HG03521 (cell line): ENCODE measurements at regions not wholly inside any gene's neighbourhood (a gene's known extent, or its start where the extent isn't known, plus 50 kb on each side); places are given as distances from the start of the nearest gene placed in this dataset.
"Not testable (repeated sequence)": the region's sequence is repeated elsewhere in the genome, so short reads cannot be mapped to it uniquely, and the experiment has no call there.

ENCODE experiments used
- ATAC-seq: cut with Tn5 transposase; IDR thresholded peaks from one replicate; pipeline ENCODE4 v1.9.1; 2021; ENCODE audit warnings: mild to moderate bottlenecking, moderate library complexity; ENCODE audit not compliant: unreplicated experiment

DNA sequence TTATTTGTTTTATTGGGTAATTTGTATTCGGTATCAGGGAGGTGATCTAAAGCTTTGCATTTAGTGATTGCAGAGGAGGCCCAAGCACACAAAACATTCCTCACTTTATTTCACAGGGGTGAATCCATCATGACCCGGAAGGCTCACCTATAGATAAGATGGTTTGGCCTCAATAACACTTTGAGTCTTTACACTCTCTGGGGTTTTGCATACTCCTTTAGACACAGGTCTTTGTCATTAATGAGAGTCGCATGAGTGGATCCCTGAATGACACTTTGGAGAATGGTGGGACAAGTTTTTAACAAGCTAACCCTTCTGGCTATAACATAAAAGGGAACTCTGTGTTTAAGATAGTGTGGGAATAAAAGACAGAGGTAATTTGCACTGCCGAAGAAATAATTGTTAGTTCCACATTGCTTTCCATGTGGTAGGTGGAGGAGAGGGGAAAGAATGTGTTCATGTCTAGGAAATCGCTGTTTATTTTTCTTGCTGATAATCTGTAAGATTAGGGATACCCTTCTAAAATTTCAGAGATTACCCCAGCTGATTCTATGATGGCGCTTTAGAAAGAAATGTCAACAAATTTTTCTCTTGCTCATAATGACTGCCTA is 455.8 kb downstream of the TFEC start:
- ATAC-seq: no peak

DNA sequence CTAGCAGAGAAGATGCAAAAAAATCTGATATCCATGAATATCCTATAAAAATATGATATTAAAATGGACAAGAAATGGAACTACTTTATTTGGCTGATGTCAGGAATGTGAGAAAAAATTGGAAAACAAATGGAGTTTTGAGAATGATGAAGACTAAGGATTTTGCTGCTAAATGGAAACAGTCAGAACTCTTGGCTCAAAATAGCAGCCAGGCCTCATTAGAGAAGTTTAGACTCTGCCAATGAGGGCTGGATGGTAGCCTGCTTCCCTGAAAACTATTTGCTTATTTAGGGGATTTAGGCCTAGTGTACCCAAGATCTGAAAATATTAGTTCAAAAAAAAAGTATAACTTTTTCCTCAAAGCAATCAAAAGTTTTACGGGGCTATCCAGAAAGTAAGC is 458.5 kb downstream of the TFEC start:
- no peak for ATAC-seq

DNA sequence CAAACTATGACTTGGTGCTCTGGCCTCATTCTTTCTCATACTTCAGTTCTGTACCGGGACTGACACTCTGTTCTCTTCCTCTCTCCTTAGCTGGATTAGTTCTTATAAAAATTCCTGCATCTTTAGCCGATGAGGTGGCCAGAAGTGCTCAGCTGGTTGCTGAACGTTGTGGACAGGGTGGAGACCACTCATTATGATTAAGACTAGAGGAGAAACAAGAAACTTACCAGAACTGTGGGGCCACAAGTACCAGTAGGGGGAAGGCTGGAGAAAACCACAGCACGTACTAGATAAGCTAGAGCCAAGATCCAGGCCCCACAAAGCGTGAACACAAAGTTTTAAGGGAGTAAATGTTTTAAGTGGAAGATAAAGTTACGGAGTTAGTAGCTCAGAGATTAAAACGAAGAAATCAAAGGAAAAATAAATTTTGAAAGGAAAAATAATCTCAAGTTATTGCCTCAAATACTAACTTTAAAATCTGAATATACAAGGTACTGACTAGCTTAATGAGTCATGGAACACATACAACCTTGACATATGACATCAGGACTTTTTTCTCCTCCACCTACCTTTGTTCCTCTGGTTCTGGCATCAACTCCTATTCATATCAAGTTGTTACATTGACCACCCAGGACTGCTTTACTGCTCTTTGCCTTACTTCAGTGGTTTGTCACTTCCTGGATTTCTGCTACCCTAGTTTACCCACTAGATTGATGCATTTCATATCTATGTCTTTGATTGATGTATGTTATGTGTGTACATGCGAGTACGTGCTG is 469.0 kb downstream of the TFEC start:
- ATAC-seq: no peak

DNA sequence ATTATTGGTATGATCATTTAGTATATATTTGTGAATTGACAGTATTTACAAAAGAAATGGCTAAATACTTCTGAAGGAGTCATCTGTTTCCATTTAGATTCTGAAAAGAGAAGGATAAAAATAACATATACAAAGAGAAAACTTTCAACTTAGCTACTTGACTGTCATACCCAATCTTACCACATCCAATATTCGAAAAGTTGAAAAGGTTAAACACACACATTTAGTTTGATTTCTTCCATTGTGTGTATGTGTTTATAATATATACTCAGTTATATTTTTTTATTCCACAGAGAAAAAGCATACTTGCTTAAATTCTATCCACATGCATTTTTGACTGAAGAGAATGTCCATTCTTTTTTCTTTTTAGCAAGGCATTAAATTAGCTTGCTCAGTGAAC is 470.7 kb downstream of the TFEC start:
- no peak for ATAC-seq

DNA sequence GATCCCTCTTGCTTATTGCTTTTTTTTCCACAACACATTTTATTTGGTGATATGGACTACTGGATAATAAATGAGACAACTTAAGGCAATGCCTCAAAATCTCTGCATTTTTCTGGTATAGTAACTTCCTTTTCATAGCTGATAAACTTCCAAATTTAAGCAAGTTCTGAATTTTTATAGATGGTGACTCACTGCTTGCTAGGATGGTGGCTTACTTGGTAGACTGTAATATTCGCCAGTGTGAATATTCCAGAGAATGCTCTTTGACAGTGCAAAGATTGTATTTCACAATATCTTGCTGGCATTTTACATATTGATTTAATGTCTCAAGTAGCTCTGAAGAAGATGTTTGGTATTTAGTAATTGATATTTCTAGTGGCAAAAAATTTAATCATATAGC is 472.4 kb downstream of the TFEC start:
- no peak for ATAC-seq

DNA sequence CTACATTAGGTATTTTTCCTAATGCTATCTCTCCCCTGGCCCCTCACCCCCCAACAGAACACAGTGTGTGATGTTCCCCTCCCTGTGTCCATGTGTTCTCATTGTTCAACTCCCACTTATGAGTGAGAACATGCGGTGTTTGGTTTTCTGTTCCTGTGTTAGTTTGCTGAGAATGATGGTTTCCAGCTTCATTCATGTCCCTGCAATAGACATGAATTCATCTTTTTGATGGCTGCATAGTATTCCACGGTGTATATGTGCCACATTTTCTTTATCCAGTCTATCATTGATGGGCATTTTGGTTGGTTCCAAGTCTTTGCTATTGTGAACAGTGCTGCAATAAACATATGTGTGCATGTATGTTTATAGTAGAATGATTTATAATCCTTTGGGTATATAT is 473.3 kb downstream of the TFEC start:
- ATAC-seq: not testable (repeated sequence)

DNA sequence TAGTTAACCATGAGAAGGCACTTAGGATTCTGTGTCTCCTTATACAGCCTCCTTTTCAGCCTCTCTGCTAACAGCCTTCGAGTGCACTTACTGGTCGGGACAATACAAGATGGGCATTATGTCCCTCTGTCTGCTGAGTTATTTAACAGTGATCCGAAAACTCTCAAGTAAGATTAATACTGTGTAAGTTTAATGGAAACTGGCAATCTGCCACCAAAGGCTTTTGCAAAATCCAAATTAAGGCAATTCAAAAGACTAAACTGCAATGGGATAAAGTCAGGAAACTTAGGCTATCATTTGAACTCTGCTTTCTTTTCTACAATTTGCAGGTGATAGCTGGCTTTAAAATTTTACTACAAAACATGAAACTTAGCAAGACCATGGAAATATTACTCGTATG is 477.8 kb downstream of the TFEC start:
- no peak for ATAC-seq

DNA sequence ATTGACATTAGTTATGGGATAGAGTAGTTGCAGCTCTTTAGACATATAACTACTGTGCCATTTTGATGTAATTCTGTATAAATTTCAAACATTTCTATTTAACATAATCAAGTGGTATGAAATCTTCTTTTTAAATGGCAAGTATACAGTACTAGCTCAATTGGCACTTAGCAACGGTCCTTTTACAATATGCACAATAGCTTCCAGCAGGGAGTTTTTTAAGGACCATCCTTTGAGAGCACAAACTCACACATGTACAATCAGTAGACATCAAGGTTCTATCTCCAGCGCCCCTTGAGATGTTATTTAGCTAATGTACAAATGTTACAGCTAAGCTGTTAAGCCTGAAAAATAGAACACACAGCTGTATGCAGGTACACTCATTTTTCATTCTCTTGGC is 480.7 kb downstream of the TFEC start:
- ATAC-seq: no peak

DNA sequence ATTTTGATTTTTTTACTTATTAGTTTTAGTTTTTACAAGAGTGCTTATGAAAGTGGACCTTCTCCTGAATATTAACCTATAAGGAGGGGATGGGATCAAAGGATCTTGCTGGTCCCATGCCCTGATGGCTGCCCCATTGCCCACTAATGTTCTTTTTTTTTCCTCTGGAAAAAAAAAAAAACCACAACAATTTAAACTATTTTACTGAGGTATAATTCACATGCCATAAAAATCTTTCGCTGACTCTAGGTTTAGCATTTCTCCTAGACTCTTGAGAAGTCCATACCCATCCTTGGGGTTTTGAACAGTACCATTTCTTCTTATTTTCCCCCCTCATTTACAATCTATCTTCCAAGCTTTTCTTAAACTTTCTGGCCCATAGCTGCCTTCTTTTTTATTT is 481.8 kb downstream of the TFEC start:
- no peak for ATAC-seq

DNA sequence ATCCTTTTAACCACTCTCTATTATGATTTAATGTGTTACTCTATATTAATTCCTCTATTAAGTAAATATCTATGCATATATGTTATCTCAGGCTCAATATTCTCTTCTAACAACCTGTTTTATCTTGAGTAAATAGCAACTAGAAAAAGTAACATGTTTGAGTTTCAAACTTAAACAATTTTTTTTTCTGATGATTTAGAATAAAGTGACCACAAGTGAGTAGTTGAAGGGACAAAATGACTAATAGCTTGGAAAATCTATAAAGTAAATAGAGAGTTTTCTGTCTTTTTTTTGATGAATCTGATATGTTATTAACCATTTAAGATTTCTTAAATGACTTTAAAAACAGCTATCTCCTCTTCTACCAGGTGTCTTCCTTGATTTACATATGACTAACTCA is 483.8 kb downstream of the TFEC start:
- no peak for ATAC-seq

DNA sequence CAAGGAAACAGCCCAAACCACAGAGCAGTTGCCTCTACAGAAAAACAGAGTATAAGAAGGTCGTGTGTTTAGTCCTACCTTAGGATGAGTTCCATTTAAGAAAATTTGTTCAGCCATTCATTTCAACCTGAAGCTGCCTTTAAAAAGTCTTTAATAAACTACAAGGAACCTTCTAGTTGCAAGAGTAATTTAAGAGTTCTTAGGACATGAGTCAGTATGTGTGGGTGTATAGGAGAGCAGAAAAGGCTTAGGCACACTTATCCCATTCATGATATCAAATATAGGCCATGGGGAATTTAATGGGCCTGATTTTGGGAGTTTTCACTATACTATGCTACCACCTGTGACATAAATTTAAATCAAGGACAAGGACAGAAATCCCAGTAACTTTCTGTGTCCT is 496.8 kb downstream of the TFEC start:
- ATAC-seq: no peak

DNA sequence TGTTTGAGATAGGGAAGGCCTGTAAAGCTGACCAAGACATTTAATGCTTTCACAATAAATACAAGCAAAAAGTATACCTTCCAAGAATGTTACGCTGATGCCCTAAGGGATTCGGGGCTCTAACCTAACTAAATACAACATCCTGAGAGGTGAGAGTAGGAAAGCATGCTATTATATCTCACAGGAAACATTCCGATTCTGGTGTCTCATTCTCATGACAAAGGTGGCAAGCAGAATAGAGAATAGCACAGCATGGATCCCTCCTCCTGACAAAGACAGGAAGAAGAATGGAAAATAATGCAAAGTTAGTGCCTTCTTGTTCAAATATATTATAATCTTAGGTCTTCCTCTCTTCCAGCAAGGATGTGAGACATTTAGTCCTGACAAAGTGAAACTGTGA is 504.3 kb downstream of the TFEC start:
- ATAC-seq: no peak

DNA sequence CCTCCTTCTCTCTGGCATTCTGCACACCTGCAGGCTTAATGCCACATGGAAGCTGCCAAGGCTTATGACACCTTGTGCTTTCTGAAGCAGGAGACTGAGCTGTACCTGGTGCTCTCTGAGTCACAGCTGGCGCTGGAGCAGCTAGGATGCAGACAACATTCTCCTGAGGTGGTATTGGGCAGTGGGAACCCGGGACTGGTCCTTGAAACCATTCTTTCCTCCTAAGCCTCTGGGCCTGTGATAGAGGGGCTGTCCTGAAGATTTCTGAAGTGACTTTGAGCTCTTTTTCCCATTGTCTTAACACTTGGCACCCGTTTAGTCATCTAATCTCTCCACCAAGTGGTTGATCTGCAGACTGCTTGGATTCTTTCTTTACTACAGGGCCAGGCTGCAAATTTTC is 508.4 kb downstream of the TFEC start:
- ATAC-seq: no peak

DNA sequence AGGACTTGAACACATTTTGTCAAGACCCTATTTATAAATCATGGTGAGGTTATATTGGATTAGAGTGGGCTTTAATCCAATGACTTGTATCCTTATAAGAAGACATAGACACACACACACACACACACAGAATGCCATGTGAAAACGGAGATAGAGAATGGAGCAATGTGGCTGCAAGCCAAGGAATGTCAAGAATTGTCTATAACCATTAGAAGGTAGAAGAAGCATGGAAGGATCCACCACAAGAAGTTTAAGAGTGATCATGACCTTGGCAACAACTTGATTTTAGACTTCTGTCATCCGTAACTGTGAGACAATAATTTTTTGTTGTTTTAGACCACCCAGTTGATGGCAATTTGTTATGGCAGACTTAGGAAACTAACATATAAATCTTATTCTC is 514.2 kb downstream of the TFEC start:
- ATAC-seq: no peak

DNA sequence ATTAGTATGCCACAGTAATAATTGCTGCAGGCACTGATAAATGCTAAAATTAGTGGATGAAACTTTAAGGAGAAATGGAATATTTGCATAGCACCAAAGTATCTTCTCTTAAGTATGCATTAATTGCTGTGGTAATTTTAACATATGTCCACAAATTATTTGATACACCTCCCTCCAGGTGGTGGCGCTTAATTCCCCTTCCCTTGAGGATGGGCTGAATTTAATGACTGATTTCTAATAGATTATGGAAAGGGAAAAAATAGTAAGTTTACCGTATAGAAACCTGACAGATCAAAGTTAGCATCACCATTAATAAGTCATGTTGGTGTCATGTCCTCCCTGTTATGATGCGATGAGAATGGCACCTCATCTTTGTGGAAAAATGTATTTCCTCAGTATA is 519.2 kb downstream of the TFEC start:
- ATAC-seq: no peak

DNA sequence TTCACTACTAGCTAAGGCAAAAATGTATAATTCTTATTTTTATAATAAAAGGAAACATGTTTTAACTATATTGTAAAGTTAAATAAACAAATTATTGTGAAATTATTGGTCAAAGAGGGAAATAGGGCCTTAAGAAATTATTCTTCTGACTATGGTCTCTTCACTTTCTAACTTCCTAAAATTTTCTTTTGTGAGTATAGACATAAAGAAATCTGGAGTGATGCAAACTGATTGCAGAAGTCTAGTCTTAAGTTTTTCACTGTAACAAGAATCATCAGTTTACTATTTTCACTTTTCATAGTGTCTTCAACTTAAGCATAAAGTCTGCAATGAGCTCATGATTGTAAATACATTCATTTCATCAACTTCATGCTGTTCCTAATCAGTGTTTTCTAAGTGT is 525.4 kb downstream of the TFEC start:
- ATAC-seq: no peak

DNA sequence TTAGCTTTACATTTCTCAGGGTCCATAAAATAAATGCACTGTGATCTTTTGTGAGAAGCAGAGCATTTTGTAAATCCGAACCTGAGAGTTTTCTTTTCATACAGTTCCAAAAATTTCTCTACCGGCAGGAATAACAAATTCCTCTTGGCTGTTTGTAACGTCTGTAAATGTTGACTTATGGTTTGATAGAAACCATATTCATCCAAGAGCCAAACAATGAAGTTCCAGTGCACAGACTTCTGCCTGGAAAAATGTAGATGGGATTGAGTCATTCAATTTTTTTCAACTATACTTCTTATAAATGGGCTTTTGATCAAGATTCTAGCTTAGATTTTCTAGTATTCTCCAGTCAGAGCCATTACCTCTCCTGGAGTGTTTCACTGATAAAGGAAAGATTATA is 530.6 kb downstream of the TFEC start:
- no peak for ATAC-seq

DNA sequence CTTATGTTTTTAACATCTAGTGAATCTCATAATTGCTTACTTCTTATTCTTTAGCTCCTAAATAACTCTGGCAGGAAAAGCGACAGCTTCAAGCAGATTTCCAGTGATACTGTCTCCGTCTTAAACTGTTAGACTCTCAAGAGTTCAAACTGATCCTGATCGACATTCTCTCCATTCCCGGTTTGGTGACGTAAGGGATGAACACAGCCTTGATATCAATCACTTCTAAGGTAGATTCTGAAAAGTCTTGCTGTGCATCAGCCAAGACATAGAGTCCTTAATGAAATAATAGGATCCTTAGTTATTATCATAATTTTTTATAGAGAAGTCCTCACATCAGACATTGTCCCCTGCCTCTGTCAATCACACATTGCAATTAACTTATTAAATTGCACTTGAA is 534.6 kb downstream of the TFEC start:
- no peak for ATAC-seq

DNA sequence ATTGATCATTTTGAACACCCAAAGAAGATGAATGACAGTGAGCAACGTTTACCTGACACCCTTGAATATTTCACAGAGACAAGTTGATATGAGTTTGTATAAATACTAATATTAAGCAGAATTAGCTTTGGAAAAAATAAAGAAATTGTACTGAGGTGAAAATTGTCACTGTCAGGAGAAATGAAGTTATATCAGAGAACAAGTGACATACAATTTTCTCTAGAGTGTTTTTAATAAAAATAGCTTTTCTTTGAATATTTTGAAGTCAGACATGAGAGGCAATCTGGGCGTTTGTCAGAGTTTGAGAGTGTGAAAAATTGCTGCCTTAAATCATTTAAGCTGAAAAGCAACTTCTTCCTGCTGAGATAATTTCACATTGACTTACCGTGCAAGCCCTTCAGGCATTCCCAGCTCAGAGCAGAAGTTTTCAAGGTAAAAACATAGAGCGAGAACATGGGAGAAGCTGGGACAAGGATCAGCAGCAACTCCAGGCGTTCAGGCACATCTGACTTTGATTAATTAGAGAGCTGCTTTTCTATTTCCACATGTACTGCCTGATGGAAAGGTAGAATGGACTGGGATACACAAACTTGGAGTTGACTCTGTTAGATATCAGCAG is 535.9 kb downstream of the TFEC start:
- no peak for ATAC-seq

DNA sequence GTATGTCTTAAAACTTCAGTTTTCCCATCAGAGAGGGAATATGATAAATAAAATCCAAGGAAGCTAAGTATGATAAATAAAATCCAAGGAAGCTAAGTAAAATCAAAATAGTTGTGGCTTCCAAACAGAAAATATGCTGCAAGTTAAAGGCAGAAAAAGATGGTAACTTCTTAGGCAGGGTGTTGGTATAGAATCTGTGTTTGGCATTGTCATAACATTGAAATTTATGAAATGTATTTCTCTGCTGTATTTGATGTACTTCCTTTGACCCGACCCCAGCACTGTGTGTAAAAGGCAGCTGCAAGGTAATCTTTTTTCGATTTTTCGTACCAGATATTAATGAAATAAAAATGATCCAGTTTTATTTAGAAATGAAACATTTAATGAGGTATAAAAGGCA is 537.2 kb downstream of the TFEC start:
- ATAC-seq: no peak

DNA sequence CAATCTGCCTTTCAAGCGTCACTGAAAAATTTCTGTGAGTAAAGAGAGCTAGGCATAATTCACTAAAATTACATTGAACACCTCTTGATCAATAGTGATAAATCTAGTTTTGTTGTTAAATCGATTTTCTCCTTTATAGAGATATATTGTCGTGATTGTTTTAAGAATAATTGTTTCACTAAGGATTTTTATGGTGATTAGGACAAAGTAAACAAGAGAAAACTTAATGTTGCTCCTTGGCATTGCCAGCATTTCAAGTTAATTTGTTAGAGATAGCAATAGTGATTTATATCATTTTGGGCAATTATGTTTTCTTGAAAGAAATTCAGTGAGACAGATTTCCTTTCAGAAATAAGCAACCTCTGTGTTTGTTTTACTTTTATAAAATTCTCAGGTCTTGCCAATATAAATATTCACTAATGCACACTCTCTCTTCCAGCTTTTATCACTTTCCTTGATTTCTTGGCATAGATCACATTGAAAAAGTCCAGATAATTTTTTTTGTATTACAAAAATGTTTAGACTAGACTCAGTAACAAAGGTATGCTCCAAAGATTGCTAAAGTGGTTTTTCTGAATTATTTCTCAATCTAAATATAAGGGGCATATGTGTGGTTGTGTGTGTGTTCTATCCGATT is 538.7 kb downstream of the TFEC start:
- no peak for ATAC-seq

DNA sequence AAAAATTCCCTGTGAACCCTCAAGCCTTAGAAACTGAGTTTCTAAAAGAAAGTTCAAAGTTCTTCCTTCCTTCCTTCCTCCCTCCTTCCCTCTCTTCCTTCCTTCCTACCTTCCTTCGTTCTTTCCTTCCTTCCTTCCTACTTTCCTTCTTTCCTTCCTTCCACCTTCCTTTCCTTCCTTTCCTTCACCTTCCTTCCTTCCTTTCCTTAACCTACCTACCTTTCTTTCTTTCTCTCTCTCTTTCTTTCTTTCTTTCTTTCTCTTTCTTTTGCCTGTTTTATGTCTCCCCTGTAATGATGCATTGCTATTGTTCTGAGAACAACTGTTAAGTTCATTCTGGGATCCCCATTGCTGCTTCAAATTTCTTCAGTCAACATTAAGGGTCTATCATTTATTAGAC is 551.1 kb downstream of the TFEC start:
- no peak for ATAC-seq
